AG04449 (cell line): ENCODE measurements at regions not wholly inside any gene's neighbourhood (a gene's known extent, or its start where the extent isn't known, plus 50 kb on each side); places are given as distances from the start of the nearest gene placed in this dataset.

ENCODE experiments used
- CTCF ChIA-PET: fragments of 350-600 bp; formaldehyde crosslinking; extraction: SDS; loops from one replicate; lab custom pipeline; 2021; ENCODE audit warnings: antibody characterized with exemption; lab: Yijun Ruan, JAX
- POLR2A ChIA-PET: fragments of 400-600, 350-600 bp; formaldehyde crosslinking; extraction: SDS; loops from one replicate; lab custom pipeline; 2020; ENCODE audit warnings: antibody characterized with exemption, inconsistent platforms; lab: Yijun Ruan, JAX
- DNase-seq: peaks from one replicate; pipeline ENCODE4 v3.0.0-alpha.2; 2010; ENCODE audit warnings: low read depth, low spot score
- H3K4me3 ChIP-seq: 2 replicates; pipeline ENCODE4 v1.5.1; 2011; ENCODE audit warnings: low read depth, mild to moderate bottlenecking, control low read depth, low read length
- CTCF ChIP-seq: IDR thresholded peaks from one replicate; pipeline ENCODE4 v1.5.1; 2011; ENCODE audit warnings: mild to moderate bottlenecking, moderate library complexity, low read length, control low read depth, inconsistent platforms; ENCODE audit not compliant: insufficient read depth; ENCODE audit errors: missing control alignments

GRCh38 chr13:107865643-107866031 is 349.7 kb downstream of the LIG4 start:
- TF ChIP-seq CTCF = no peak
- DNase-seq = no peak
- peak overlapping the region; percentile 1; the same call in 1 of the 2 replicates for H3K4me3 ChIP-seq
- ChIA-PET POLR2A (no interaction called here), CTCF (no interaction called here)

GRCh38 chr13:107865318-107865575 is 350.1 kb downstream of the LIG4 start:
- POLR2A ChIA-PET = no interaction called here
- TF ChIP-seq CTCF = no peak
- DNase-seq = no peak
- CTCF ChIA-PET = no interaction called here
- H3K4me3 ChIP-seq = no peak overlapping the region

- ChIA-PET CTCF (no interaction called here), POLR2A (no interaction called here)
- H3K4me3 ChIP-seq = no peak overlapping the region
- TF ChIP-seq CTCF = no peak
- DNase-seq = no peak
These were observed 350.6 kb downstream of the LIG4 start for GRCh38 chr13:107864543-107865317.

- ChIA-PET CTCF (no interaction called here), POLR2A (no interaction called here)
- H3K4me3 ChIP-seq = no peak overlapping the region
- no peak for DNase-seq
- TF ChIP-seq CTCF = no peak
These were observed 355.1 kb downstream of the LIG4 start for GRCh38 chr13:107860284-107860683.

- POLR2A ChIA-PET = no interaction called here
- no peak for DNase-seq
- CTCF ChIA-PET = no interaction called here
- H3K4me3 ChIP-seq = no peak overlapping the region
- no peak for TF ChIP-seq CTCF
These were observed 360.5 kb downstream of the LIG4 start for GRCh38 chr13:107854880-107855279.

GRCh38 chr13:107852072-107852471 is 363.3 kb downstream of the LIG4 start:
- TF ChIP-seq CTCF = no peak
- POLR2A ChIA-PET = no interaction called here
- CTCF ChIA-PET = no interaction called here
- no peak for DNase-seq
- H3K4me3 ChIP-seq = no peak overlapping the region
